Kidney capillary endothelial cell (primary cell): ENCODE measurements at regions not wholly inside any gene's neighbourhood (a gene's known extent, or its start where the extent isn't known, plus 50 kb on each side); places are given as distances from the start of the nearest gene placed in this dataset.

ENCODE experiments used
- DNase-seq: peaks from one replicate; pipeline ENCODE4 v3.0.0-alpha.2; 2018; ENCODE audit warnings: low spot score

- no peak for DNase-seq
Observed at GRCh38 chr11:70848243-70848750, 404.1 kb downstream of the SHANK2 start.

GRCh38 chr11:70849031-70849430 is 403.3 kb downstream of the SHANK2 start:
- DNase-seq: no peak

GRCh38 chr11:70851308-70851707 is 401.1 kb downstream of the SHANK2 start:
- no peak for DNase-seq

DNA sequence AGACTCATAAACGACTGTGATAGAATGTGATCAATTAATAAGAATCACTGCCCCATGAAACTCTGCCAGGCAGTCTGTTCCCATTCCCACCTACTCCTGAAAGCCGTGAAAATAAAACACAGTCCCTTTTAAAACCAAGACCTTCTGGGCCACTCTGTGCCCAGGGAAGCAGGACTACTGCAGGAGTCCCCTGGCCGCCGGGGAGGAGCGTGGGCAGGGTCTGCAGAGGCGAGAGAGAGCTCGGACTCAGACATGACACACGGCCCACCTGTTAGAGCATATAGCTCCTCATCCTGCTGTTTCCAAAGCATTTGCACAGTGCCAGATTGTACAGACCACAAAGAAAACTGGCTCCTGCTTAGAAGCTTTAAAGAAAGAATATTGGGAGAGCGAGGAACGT is 400.5 kb downstream of the SHANK2 start:
- DNase-seq: no peak

GRCh38 chr11:70853068-70853769 is 399.2 kb downstream of the SHANK2 start:
- no peak for DNase-seq

- DNase-seq: no peak
Observed at GRCh38 chr11:70853770-70854108, 398.6 kb downstream of the SHANK2 start.

GRCh38 chr11:70854201-70854600 is 398.2 kb downstream of the SHANK2 start:
- no peak for DNase-seq

GRCh38 chr11:70854901-70855556 is 397.3 kb downstream of the SHANK2 start:
- DNase-seq: no peak

DNA sequence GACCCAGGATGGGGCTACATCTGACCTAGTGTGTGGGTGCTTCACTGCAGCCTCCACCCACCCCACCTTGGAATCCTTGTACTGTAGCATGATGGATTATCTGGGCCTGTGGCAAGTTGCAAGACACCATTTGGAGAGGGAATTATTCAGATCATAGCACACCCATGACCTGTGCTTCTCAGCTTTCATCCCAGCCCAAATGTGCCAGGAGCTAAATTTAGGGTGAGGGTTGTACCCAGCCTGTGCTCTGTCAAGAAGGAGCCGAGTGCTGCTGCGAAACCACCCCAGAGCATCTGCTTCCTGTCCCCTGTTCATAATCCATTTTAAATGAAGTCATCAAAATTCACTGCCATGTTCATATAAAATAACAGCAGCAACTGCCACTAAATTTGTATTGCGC is 394.5 kb downstream of the SHANK2 start:
- no peak for DNase-seq

DNA sequence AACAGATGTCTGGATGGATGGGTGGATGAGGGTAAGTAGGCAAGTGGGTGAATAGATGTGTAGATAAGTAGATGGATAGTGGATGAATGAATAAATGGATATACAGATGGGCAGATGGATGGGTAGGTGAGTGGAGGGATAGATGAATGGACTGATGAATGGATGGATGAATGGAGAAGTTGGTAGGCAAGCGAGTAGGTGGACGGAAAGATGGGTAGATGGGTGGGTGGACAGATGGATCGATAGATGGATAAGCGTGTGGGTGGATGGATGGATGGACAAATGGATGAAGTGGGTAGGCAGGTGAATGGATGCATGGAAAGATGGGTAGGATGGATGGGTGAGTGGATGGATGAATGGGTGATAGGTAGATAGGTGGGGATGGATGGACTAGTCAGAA is 393.2 kb downstream of the SHANK2 start:
- no peak for DNase-seq

- no peak for DNase-seq
Observed at GRCh38 chr11:70860888-70861287, 391.5 kb downstream of the SHANK2 start.

- DNase-seq: no peak
Observed at GRCh38 chr11:70861559-70861958, 390.8 kb downstream of the SHANK2 start.

- no peak for DNase-seq
Observed at GRCh38 chr11:70862093-70862492, 390.3 kb downstream of the SHANK2 start.

- no peak for DNase-seq
Observed at GRCh38 chr11:70863186-70863585, 389.2 kb downstream of the SHANK2 start.

GRCh38 chr11:70863993-70864392 is 388.4 kb downstream of the SHANK2 start:
- no peak for DNase-seq

- DNase-seq: no peak
Observed at GRCh38 chr11:70865356-70865755, 387.0 kb downstream of the SHANK2 start.

DNA sequence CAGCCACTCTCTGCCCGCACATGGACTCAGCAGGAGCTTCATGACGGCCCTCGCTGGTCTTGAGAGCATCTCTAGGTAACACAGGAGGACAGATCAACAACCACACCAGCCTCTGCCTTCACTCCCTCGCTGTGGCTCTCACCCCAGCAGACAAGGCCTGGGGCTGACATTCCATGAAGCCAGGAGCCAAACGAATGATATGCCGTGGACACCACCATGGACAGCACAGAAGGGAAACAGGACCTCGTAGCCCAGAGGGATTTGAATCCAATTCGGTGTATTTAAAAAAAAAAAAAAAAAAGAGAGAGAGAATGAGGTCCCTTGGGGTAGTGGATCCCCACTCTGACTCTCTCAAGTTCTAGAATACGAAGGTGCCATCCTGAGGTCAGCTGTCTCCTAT is 385.5 kb downstream of the SHANK2 start:
- no peak for DNase-seq

- DNase-seq: no peak
Observed at GRCh38 chr11:70867281-70868047, 384.9 kb downstream of the SHANK2 start.

DNA sequence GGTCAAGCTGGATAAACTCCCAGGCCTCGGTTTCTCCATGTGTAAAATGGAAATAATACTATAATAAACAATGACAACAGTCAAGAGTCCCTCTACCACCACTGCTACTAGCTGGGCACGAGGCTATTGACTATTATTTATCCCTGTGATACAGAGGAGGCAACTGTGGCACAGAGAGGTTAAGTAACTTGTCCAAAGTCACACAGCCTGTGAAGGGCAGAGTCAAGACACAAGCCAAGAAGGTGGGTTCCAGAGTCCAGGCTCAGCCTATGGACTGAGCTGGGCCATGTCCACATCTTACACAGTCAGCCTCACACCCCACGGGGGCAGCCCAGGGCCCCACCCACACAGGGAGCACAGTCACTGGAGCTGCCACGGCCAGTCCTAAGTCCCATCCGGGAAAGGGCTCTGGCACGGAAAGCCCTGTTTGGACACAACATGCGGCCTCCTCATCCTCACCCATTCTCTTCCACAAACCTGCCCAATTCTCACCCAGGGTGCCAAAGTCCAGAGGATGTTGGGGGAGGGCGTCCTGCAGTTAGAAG is 384.0 kb downstream of the SHANK2 start:
- no peak for DNase-seq

DNA sequence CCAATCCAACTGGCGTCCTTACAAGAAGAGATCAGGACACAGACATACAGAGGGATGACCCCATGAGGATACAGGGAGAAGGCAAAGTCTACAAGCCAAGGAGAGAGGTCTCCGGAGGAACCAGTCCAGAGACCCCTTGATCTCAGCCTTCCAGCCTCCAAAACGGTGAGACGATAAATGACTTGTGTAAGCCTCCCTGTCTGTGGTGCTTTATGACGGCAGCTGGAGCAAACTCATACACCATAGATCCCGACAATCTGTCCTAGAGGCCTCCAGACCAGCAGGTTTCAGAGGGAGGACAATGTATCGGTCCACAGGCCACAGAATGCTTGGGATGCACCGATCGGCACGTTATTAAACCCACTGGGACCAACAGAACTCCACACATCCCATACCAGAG is 383.3 kb downstream of the SHANK2 start:
- DNase-seq: no peak

- DNase-seq: no peak
Observed at GRCh38 chr11:70871881-70872280, 380.5 kb downstream of the SHANK2 start.

DNA sequence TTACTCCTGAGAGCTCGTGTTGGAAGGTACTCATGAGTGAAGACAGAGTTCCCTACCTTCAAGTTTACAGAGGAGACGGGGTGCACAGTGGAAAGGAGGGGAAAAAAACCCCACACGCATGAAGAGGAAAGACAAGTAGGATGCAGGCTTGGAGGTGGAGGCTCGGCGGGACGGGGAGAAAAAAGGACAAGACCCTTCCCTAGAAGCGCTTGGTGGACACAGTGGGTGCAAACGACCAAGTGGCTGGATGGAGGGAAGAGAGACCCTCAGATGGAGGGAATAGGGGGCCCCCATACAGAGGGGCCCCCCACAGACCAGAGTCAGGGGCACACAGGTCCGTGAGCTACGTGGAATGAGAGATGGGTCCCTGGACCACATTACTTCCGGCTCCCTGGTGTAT is 380.1 kb downstream of the SHANK2 start:
- no peak for DNase-seq
